ENCODE measurements at regions not wholly inside any gene's neighbourhood (a gene's known extent, or its start where the extent isn't known, plus 50 kb on each side); places are given as distances from the start of the nearest gene placed in this dataset.

- no peak for TF ChIP-seq MAX (IDR thresholded peaks at IDR 0.05; ENCODE audit: low read depth)
- no peak for TF ChIP-seq JUND (IDR thresholded peaks at IDR 0.05)
- no peak for TF ChIP-seq RAD21 (IDR thresholded peaks at IDR 0.05; ENCODE audit: low read length)
- TF ChIP-seq, protein P1, sequence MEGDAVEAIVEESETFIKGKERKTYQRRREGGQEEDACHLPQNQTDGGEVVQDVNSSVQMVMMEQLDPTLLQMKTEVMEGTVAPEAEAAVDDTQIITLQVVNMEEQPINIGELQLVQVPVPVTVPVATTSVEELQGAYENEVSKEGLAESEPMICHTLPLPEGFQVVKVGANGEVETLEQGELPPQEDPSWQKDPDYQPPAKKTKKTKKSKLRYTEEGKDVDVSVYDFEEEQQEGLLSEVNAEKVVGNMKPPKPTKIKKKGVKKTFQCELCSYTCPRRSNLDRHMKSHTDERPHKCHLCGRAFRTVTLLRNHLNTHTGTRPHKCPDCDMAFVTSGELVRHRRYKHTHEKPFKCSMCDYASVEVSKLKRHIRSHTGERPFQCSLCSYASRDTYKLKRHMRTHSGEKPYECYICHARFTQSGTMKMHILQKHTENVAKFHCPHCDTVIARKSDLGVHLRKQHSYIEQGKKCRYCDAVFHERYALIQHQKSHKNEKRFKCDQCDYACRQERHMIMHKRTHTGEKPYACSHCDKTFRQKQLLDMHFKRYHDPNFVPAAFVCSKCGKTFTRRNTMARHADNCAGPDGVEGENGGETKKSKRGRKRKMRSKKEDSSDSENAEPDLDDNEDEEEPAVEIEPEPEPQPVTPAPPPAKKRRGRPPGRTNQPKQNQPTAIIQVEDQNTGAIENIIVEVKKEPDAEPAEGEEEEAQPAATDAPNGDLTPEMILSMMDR (IDR thresholded peaks at IDR 0.05), result no peak
- no peak for TF ChIP-seq RXRA (IDR thresholded peaks at IDR 0.05; ENCODE audit: borderline replicate concordance, low read depth)
- TF ChIP-seq SMC3 (IDR thresholded peaks at IDR 0.05; ENCODE audit: low read depth, low read length), result no peak
- TF ChIP-seq FOXM1 (IDR thresholded peaks at IDR 0.05; ENCODE audit: low read depth), result no peak
- TF ChIP-seq REST (IDR thresholded peaks at IDR 0.05; ENCODE audit: low read depth, low read length), result no peak
- no peak for TF ChIP-seq FOXJ3 (CRISPR knock-in tag; IDR thresholded peaks at IDR 0.05)
- no peak for TF ChIP-seq POLR2AphosphoS5 (IDR thresholded peaks at IDR 0.05; ENCODE audit: low read depth, low read length)
- TF ChIP-seq EZH2phosphoT487 (IDR thresholded peaks at IDR 0.05; ENCODE audit: borderline replicate concordance, low read depth), result no peak
- no peak for TF ChIP-seq MXI1 (IDR thresholded peaks at IDR 0.05; ENCODE audit: low read depth, low read length)
Observed at GRCh38 chr3:45283471-45283870, 57.4 kb upstream of the TMEM158 start.
